ENCODE measurements at regions not wholly inside any gene's neighbourhood (a gene's known extent, or its start where the extent isn't known, plus 50 kb on each side); places are given as distances from the start of the nearest gene placed in this dataset.

GRCh38 chr7:20038676-20039075, 178.5 kb downstream of the MACC1 start:
- ATAC-seq: no peak
- intact Hi-C loops (cut with micrococcal nuclease; ENCODE audit: unreplicated experiment): no loop called here
- DNase-seq (ENCODE audit: low spot score): no peak

More at GRCh38 chr7:20038676-20039075, 178.5 kb downstream of the MACC1 start:
- Histone ChIP-seq H3K4me1 (ENCODE audit: insufficient read depth, low read length) (no peaks in the 10 kb centered on the region), H3K9me3 (ENCODE audit: low read length) (peaks cover 16% of the 10 kb centered on the region), H3K9ac (ENCODE audit: insufficient read depth, low read depth, low read length) (no peak overlapping the region), H3K27ac (ENCODE audit: extremely low read length, insufficient read depth, low read length) (no peak overlapping the region), H2AFZ (ENCODE audit: low read length) (no peak overlapping the region), H3K4me3 (replicated peaks in 1 of 3; ENCODE audit: insufficient read depth in 1 of 3, low read depth in 2 of 3, low read length in 3 of 3) (no peak overlapping the region), H3K36me3 (replicated peaks in 1 of 2; ENCODE audit: control insufficient read depth in 1 of 2, insufficient read depth in 2 of 2, low read length in 2 of 2) (no peaks in the 10 kb centered on the region), H3K27me3 (ENCODE audit: control insufficient read depth in 1 of 2, insufficient read depth in 2 of 2, low read length in 2 of 2) (no peaks in the 10 kb centered on the region), H4K20me1 (ENCODE audit: insufficient read depth, low read length) (no peaks in the 10 kb centered on the region), H3K4me2 (ENCODE audit: low read depth, low read length) (no peak overlapping the region), H3K79me2 (ENCODE audit: insufficient read depth, low read length) (no peaks in the 10 kb centered on the region)
- FAIRE-seq: no peak
- WGBS (ENCODE audit: low lambda C conversion rate): 1% methylated on average over 2 of the region's 2 CpGs
- ChIA-PET POLR2A (no interaction called here), CTCF (ENCODE audit: low intra/inter-chr PET ratio, low total read pairs) (no interaction called here)
- in situ Hi-C loops (cut with HindIII; ENCODE audit: extremely low pct_ligation_motif_present, low pct_unique_long_range_greater_than_20kb): no loop called here
- TF ChIP-seq ZNF720 (CRISPR knock-in tag; IDR thresholded peaks at IDR 0.05): no peak
- TF ChIP-seq ZNF382 (CRISPR knock-in tag; IDR thresholded peaks at IDR 0.05; ENCODE audit: borderline replicate concordance): no peak
- no peak for TF ChIP-seq SUZ12 (IDR thresholded peaks at IDR 0.05; ENCODE audit: low read depth, low read length)
- TF ChIP-seq MAZ (IDR thresholded peaks at IDR 0.05; ENCODE audit: borderline replicate concordance, low read depth, low read length): no peak
- TF ChIP-seq MAZ (CRISPR knock-in tag; IDR thresholded peaks at IDR 0.05; ENCODE audit: low read depth): no peak
- no peak for TF ChIP-seq ARID5B (CRISPR knock-in tag; IDR thresholded peaks at IDR 0.05)
- no peak for TF ChIP-seq ZNF501 (CRISPR knock-in tag; IDR thresholded peaks at IDR 0.05)
- TF ChIP-seq ZSCAN9 (CRISPR knock-in tag; IDR thresholded peaks at IDR 0.05; ENCODE audit: borderline replicate concordance): no peak
- no peak for TF ChIP-seq RORA (CRISPR knock-in tag; IDR thresholded peaks at IDR 0.05)
- TF ChIP-seq TFDP1 (CRISPR knock-in tag; IDR thresholded peaks at IDR 0.05; ENCODE audit: borderline replicate concordance): no peak
- no peak for TF ChIP-seq ZNF558 (CRISPR knock-in tag; IDR thresholded peaks at IDR 0.05; ENCODE audit: borderline replicate concordance)
- TF ChIP-seq IRX3 (CRISPR knock-in tag; IDR thresholded peaks at IDR 0.05; ENCODE audit: borderline replicate concordance, low read depth): no peak
- TF ChIP-seq NBN (conservative IDR thresholded peaks at IDR 0.05): no peak
- TF ChIP-seq ZNF253 (CRISPR knock-in tag; IDR thresholded peaks at IDR 0.05; ENCODE audit: borderline replicate concordance): no peak
- BruUV-seq (replicated peaks): no TSS peak

Data from HepG2 (cell line).